GM19372 (cell line): ENCODE measurements at regions not wholly inside any gene's neighbourhood (a gene's known extent, or its start where the extent isn't known, plus 50 kb on each side); places are given as distances from the start of the nearest gene placed in this dataset.

Source experiments
- ATAC-seq: cut with Tn5 transposase; IDR thresholded peaks from one replicate; pipeline ENCODE4 v1.9.1; 2021; ENCODE audit warnings: mild to moderate bottlenecking, low read depth, moderate library complexity; ENCODE audit not compliant: unreplicated experiment

GRCh38 chr1:244106837-244107493, 55.9 kb downstream of the ZBTB18 start:
- ATAC-seq = no peak

DNA sequence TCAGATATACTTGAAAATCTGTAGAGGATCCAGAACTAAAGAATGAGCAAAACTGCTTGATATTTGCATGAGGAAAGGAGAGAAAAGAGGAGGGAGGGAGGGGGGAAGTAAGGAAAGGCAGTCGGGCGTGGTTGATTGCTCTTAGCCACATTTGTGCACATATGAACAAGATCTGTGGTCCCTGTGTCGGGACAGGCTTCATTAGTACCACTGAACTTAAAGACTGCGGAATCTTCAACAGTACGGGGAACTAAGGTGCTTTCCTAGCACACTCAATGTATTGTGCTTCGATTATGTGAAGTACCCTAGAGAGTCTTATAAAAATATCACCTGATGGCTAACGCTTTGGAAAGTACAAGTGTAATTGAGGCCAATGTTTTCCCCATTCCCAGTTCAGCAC, 59.9 kb downstream of the ZBTB18 start:
- ATAC-seq = no peak

DNA sequence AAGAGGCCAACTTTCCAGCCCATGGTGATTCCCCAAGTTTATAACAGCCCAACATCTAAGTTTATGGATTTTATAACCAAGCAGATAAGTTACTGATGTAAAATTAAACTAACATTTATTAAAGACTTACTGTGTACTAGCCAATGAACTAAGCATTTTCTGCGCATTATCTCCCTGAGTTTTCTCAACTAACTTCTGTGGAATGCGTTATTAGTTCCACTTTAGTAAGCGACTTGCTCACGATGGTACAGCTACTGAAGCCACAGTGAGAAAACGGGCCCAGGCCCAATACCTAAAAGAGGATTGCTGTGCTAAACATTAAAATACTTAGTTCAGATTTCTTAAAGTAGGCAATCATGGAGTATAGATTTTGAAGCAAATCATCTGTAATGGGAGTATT, 61.0 kb downstream of the ZBTB18 start:
- no peak for ATAC-seq

- ATAC-seq = no peak
Observed at GRCh38 chr1:244112636-244113035, 61.6 kb downstream of the ZBTB18 start.

DNA sequence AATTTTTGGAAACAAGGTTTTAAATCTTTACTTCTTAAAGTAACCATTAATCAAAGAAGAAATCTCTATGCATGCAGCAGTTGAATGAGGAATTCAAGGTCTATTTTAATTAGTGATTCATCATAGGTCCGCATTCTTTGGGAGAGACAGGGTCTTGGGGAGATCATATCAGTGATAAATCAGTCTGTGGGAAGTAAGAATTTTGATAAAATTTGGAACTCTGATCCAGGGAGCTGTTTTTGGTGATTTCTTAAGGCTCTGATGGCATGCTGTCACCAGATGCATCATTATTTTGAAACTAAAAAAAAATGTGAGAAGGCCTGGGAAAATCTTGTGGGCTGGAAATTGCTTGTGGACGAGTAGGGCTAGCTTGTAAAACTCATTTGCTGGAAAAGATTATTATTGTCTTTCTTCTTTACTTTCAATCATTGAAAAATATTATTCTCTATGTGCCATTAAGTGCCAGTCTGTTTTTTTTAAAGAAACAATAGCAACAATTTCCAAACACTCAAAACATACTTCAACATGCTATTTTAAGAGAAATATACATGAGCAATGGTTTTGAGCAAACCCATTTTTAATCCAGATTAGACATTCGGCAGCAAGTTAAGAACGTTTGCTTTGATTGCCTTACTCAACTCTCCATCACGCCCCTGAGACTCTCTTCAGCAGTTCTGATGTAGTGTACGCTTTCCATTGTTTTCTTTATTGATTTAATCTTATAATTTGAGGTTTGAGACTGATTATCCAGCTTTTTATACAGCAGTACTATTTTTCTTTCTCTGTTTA, 62.6 kb downstream of the ZBTB18 start:
- no peak for ATAC-seq

GRCh38 chr1:244114892-244115291, 63.8 kb downstream of the ZBTB18 start:
- ATAC-seq = no peak

GRCh38 chr1:244116946-244117345, 65.9 kb downstream of the ZBTB18 start:
- no peak for ATAC-seq

GRCh38 chr1:244118109-244118761, 67.2 kb downstream of the ZBTB18 start:
- ATAC-seq = no peak

GRCh38 chr1:244128591-244129383, 77.7 kb downstream of the ZBTB18 start:
- no peak for ATAC-seq

- ATAC-seq = no peak
Observed at GRCh38 chr1:244137276-244137675, 86.2 kb downstream of the ZBTB18 start.

DNA sequence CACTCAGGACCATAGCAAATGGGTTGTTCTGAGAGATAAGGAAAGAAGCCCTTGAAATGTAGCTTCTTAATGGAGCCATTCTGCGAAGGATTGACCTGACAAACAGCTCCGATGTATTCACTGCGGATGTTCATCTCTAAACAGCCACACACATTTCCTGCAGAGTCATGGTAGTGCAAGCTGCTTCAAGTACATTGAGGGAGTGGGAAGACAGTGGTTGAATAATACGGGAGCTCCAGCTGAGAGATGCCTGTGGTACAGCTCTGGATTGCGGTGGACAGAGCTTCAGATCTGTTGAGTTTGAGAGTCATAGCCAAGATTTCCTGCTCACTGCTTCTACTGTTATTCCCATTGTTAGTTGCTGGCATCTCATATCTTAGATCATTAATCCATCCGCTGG, 86.6 kb downstream of the ZBTB18 start:
- ATAC-seq = no peak

GRCh38 chr1:244138399-244138798, 87.3 kb downstream of the ZBTB18 start:
- no peak for ATAC-seq

GRCh38 chr1:244139655-244140054, 88.6 kb downstream of the ZBTB18 start:
- ATAC-seq = no peak

GRCh38 chr1:244140420-244140819, 89.3 kb downstream of the ZBTB18 start:
- ATAC-seq = no peak

GRCh38 chr1:244144053-244144452, 93.0 kb downstream of the ZBTB18 start:
- ATAC-seq = no peak

GRCh38 chr1:244150071-244150470, 99.0 kb downstream of the ZBTB18 start:
- no peak for ATAC-seq

DNA sequence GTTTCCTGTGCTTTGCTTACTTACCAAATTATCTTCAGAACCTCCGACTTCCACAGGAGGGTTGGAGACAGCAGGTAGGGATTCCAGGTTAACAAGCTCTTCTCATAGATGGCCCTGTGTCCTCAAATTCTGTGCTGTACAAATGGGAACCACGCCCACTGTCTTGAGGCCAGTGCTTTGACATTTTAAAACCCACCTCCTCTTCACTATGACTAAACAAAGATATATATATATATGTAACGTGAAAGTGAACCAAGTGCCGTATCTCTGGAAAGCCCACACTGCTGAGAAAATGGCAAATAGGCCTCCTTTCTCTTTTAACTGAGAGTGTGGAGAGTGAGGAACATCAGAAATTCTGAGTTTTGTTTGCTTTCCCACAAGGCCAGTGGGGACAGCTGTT, 99.6 kb downstream of the ZBTB18 start:
- no peak for ATAC-seq

DNA sequence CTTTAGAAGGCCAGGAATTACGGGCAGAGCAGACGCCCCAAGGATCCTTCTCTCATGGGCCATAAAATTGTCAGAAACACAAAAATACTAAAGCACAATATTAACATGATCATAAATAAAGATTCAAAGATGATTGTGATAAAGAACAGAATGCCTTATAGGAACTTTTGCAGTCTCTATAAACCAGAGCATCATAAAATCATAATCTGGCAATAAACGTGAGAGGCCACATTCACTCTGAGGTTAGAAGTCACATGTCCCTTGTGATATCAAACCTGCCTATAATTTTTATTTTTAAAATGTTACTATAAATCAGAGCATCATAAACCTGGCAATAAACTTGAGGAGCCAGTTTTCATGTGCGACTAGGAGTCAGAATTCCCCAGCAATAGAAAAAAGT, 100.5 kb downstream of the ZBTB18 start:
- no peak for ATAC-seq

DNA sequence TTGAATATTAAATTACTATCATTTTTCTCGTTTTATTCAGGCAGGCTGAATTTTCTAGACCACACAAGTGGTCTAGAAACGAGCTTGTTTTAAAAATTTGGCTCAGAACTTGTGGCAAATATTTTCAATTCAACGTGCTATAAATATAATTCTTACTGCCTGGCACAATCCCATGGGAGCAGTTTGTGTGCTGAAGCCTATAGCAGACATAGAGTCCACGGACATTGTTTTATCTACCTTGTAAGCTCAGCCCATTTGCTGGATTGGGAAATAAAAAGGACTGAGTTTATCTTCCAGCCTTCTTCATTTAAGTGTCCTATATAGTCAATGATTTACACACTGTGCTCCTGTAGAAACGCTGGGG, 103.4 kb downstream of the ZBTB18 start:
- ATAC-seq = no peak

- ATAC-seq = no peak
Observed at GRCh38 chr1:244154872-244155531, 103.9 kb downstream of the ZBTB18 start.
